ENCODE measurements at regions not wholly inside any gene's neighbourhood (a gene's known extent, or its start where the extent isn't known, plus 50 kb on each side); places are given as distances from the start of the nearest gene placed in this dataset.

DNA sequence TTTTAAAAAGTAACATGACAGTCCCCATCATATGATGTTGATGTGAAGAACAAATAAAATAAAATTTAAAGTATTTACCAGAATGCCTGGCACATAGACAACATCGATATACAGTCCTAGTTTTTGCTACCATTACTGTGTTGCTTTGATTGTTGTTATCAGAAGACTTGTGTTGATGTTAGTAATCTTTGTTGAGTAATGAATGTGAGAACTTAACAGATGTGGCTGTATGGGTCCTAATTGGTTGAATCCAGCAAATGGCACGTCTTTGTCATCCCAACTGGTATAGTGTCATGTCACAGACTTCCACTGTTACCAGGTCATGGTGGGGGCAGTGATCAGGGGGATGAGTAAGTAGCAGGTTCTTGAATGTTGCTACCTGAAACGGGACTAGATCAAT is 1151.4 kb upstream of the CDH8 start:
- TF ChIP-seq SMAD1 (IDR thresholded peaks at IDR 0.05; ENCODE audit: low read depth, partially characterized antibody) (no peak), NFIC (IDR thresholded peaks at IDR 0.05; ENCODE audit: low read depth, low read length) (no peak)
- TF ChIP-seq, protein P1, sequence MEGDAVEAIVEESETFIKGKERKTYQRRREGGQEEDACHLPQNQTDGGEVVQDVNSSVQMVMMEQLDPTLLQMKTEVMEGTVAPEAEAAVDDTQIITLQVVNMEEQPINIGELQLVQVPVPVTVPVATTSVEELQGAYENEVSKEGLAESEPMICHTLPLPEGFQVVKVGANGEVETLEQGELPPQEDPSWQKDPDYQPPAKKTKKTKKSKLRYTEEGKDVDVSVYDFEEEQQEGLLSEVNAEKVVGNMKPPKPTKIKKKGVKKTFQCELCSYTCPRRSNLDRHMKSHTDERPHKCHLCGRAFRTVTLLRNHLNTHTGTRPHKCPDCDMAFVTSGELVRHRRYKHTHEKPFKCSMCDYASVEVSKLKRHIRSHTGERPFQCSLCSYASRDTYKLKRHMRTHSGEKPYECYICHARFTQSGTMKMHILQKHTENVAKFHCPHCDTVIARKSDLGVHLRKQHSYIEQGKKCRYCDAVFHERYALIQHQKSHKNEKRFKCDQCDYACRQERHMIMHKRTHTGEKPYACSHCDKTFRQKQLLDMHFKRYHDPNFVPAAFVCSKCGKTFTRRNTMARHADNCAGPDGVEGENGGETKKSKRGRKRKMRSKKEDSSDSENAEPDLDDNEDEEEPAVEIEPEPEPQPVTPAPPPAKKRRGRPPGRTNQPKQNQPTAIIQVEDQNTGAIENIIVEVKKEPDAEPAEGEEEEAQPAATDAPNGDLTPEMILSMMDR (IDR thresholded peaks at IDR 0.05 in 2 of 3, conservative IDR thresholded peaks at IDR 0.05 in 1 of 3; ENCODE audit: control insufficient read depth in 2 of 3, extremely low read depth in 1 of 3, insufficient read depth in 1 of 3, low read depth in 3 of 3, low read length in 3 of 3) = no peak
